ENCODE measurements at regions not wholly inside any gene's neighbourhood (a gene's known extent, or its start where the extent isn't known, plus 50 kb on each side); places are given as distances from the start of the nearest gene placed in this dataset.

GRCh38 chr1:238677567-238677966 lies 708.8 kb upstream of the CHRM3 start:
- DNase-seq (ENCODE audit: low read depth): no peak
- H3K4me3 ChIP-seq (ENCODE audit: low read depth, low read length): no peak overlapping the region
- TF ChIP-seq CTCF (IDR thresholded peaks at IDR 0.05; ENCODE audit: control insufficient read depth, extremely low read depth, insufficient read depth): no peak

- TF ChIP-seq CTCF (IDR thresholded peaks at IDR 0.05; ENCODE audit: control insufficient read depth, extremely low read depth, insufficient read depth): no peak
- H3K4me3 ChIP-seq (ENCODE audit: low read depth, low read length): no peak overlapping the region
- DNase-seq (ENCODE audit: low read depth): no peak
These were observed 711.1 kb upstream of the CHRM3 start for GRCh38 chr1:238675221-238675620.

GRCh38 chr1:238674316-238674715 lies 712.1 kb upstream of the CHRM3 start:
- no peak overlapping the region for H3K4me3 ChIP-seq (ENCODE audit: low read depth, low read length)
- TF ChIP-seq CTCF (IDR thresholded peaks at IDR 0.05; ENCODE audit: control insufficient read depth, extremely low read depth, insufficient read depth): no peak
- no peak for DNase-seq (ENCODE audit: low read depth)

GRCh38 chr1:238673561-238673960 lies 712.8 kb upstream of the CHRM3 start:
- no peak overlapping the region for H3K4me3 ChIP-seq (ENCODE audit: low read depth, low read length)
- DNase-seq (ENCODE audit: low read depth): no peak
- TF ChIP-seq CTCF (IDR thresholded peaks at IDR 0.05; ENCODE audit: control insufficient read depth, extremely low read depth, insufficient read depth): no peak

- DNase-seq (ENCODE audit: low read depth): no peak
- no peak overlapping the region for H3K4me3 ChIP-seq (ENCODE audit: low read depth, low read length)
- no peak for TF ChIP-seq CTCF (IDR thresholded peaks at IDR 0.05; ENCODE audit: control insufficient read depth, extremely low read depth, insufficient read depth)
These were observed 713.6 kb upstream of the CHRM3 start for GRCh38 chr1:238672806-238673205.

- TF ChIP-seq CTCF (IDR thresholded peaks at IDR 0.05; ENCODE audit: control insufficient read depth, extremely low read depth, insufficient read depth): no peak
- DNase-seq (ENCODE audit: low read depth): no peak
- no peak overlapping the region for H3K4me3 ChIP-seq (ENCODE audit: low read depth, low read length)
These were observed 714.1 kb upstream of the CHRM3 start for GRCh38 chr1:238672262-238672661.

- no peak for DNase-seq (ENCODE audit: low read depth)
- no peak for TF ChIP-seq CTCF (IDR thresholded peaks at IDR 0.05; ENCODE audit: control insufficient read depth, extremely low read depth, insufficient read depth)
- H3K4me3 ChIP-seq (ENCODE audit: low read depth, low read length): no peak overlapping the region
These were observed 722.2 kb upstream of the CHRM3 start for GRCh38 chr1:238664139-238664538.
